ENCODE measurements at regions not wholly inside any gene's neighbourhood (a gene's known extent, or its start where the extent isn't known, plus 50 kb on each side); places are given as distances from the start of the nearest gene placed in this dataset.
"Not testable (repeated sequence)": the region's sequence is repeated elsewhere in the genome, so short reads cannot be mapped to it uniquely, and the experiment has no call there.

DNA sequence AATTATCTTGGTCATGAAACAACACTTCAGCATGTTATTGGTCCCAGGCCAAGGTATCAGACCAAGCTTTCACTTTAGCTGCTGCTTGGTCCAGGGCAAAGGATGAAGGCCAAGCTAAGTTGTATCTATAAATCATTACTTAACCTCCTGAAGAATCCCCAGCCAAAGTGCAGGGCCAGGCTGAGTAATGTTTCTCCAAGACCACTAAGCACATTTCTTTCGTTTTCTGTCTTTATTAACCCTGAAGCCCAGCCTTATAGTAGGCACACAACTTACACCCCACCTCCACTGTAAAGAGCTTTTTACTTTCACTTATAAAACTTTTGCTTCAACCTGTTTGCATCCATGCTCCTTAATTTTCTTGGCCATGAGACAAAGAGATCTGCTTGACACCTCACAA, 167.3 kb downstream of the RBMY1A1 start:
- CTCF ChIA-PET (ENCODE audit: unreplicated experiment); H3K79me2 ChIP-seq (ENCODE audit: insufficient read depth, low read depth, low read length); H3K9me3 ChIP-seq (ENCODE audit: low read length); POLR2A ChIA-PET; H3K36me3 ChIP-seq (ENCODE audit: insufficient read depth, low read length); H3K4me3 ChIP-seq (ENCODE audit: low read depth, low read length, poor library complexity, severe bottlenecking); BruUV-seq (replicated peaks); H3K27ac ChIP-seq (ENCODE audit: low read depth, low read length, poor library complexity, severe bottlenecking); H3K4me2 ChIP-seq (ENCODE audit: low read length); H4K20me1 ChIP-seq (ENCODE audit: insufficient read depth, low read length); H3K9me2 ChIP-seq (ENCODE audit: insufficient read depth, low read length); H3K4me1 ChIP-seq (ENCODE audit: insufficient read depth, low read length, poor library complexity, severe bottlenecking); H2AFZ ChIP-seq (ENCODE audit: low read length); DNase-seq (ENCODE audit: low spot score); intact Hi-C loops (cut with micrococcal nuclease; ENCODE audit: unreplicated experiment): not testable (repeated sequence)

DNA sequence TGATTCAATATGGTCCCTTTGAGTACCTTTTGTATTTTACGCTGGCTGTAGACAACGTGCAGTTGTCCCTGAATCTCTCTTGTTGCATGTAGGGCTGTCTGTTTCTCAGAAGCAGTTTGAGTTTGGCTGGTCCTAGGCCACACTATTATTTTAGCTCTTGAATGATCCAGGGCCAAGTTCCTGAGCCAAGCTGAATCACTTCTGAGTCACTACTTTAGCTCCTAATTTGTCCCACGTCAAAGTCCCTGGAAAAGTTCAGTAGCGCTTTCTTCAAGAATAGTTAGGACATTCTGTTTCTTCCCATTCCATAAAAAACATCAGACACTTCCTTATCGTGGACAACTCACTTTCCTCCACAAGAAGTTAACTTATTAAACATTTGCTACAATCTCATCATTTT, 168.2 kb downstream of the RBMY1A1 start:
- H3K9me3 ChIP-seq (ENCODE audit: low read length); H3K27ac ChIP-seq (ENCODE audit: low read depth, low read length, poor library complexity, severe bottlenecking); H3K36me3 ChIP-seq (ENCODE audit: insufficient read depth, low read length); BruUV-seq (replicated peaks); H3K79me2 ChIP-seq (ENCODE audit: insufficient read depth, low read depth, low read length); H3K4me3 ChIP-seq (ENCODE audit: low read depth, low read length, poor library complexity, severe bottlenecking); H2AFZ ChIP-seq (ENCODE audit: low read length); H4K20me1 ChIP-seq (ENCODE audit: insufficient read depth, low read length); H3K9me2 ChIP-seq (ENCODE audit: insufficient read depth, low read length); intact Hi-C loops (cut with micrococcal nuclease; ENCODE audit: unreplicated experiment); DNase-seq (ENCODE audit: low spot score); H3K4me2 ChIP-seq (ENCODE audit: low read length); CTCF ChIA-PET (ENCODE audit: unreplicated experiment); H3K4me1 ChIP-seq (ENCODE audit: insufficient read depth, low read length, poor library complexity, severe bottlenecking): not testable (repeated sequence)
- POLR2A ChIA-PET: interaction anchor here (0.7 kb wide), 1 partner anchor 419 kb away, joined by 3 read pairs; no protein-coding TSS in a partner anchor

DNA sequence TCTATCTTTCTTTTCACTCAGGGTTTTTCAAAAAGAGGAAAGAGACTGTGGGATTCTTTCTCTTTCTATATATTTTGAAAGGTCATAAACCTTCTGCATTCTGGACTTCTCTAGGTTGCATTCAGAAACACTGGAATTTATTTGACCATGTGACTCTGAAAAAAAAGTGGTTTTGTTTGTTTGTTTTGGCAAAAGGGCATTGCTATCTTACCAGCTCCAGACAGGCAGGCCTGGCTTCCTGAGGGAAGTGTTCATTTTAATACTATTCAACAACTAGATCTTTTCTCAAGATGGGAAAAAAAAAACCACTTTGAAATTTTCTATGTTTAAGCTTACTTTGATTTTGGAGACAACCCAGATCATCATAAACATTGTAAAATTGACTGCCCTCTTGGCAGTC, 170.6 kb downstream of the RBMY1A1 start:
- no peak overlapping the region for H3K27ac ChIP-seq (ENCODE audit: low read depth, low read length, poor library complexity, severe bottlenecking)
- no peaks in the 10 kb centered on the region for H3K36me3 ChIP-seq (ENCODE audit: insufficient read depth, low read length)
- no peaks in the 10 kb centered on the region for H4K20me1 ChIP-seq (ENCODE audit: insufficient read depth, low read length)
- intact Hi-C loops (cut with micrococcal nuclease; ENCODE audit: unreplicated experiment): no loop called here
- H3K4me1 ChIP-seq (ENCODE audit: insufficient read depth, low read length, poor library complexity, severe bottlenecking): no peaks in the 10 kb centered on the region
- no peaks in the 10 kb centered on the region for H3K9me3 ChIP-seq (ENCODE audit: low read length)
- H3K4me2 ChIP-seq (ENCODE audit: low read length): no peak overlapping the region
- ChIA-PET POLR2A (no interaction called here), CTCF (ENCODE audit: unreplicated experiment) (no interaction called here)
- no peaks in the 10 kb centered on the region for H3K79me2 ChIP-seq (ENCODE audit: insufficient read depth, low read depth, low read length)
- no TSS peak for BruUV-seq (replicated peaks)
- H2AFZ ChIP-seq (ENCODE audit: low read length): no peak overlapping the region
- no peaks in the 10 kb centered on the region for H3K9me2 ChIP-seq (ENCODE audit: insufficient read depth, low read length)
- no peak for TF ChIP-seq EZH2phosphoT487 (IDR thresholded peaks at IDR 0.05; ENCODE audit: borderline replicate concordance, low read depth, low read length)
- TF ChIP-seq, protein P1, sequence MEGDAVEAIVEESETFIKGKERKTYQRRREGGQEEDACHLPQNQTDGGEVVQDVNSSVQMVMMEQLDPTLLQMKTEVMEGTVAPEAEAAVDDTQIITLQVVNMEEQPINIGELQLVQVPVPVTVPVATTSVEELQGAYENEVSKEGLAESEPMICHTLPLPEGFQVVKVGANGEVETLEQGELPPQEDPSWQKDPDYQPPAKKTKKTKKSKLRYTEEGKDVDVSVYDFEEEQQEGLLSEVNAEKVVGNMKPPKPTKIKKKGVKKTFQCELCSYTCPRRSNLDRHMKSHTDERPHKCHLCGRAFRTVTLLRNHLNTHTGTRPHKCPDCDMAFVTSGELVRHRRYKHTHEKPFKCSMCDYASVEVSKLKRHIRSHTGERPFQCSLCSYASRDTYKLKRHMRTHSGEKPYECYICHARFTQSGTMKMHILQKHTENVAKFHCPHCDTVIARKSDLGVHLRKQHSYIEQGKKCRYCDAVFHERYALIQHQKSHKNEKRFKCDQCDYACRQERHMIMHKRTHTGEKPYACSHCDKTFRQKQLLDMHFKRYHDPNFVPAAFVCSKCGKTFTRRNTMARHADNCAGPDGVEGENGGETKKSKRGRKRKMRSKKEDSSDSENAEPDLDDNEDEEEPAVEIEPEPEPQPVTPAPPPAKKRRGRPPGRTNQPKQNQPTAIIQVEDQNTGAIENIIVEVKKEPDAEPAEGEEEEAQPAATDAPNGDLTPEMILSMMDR (conservative IDR thresholded peaks at IDR 0.05; ENCODE audit: low read length): no peak
- no peak overlapping the region for H3K4me3 ChIP-seq (ENCODE audit: low read depth, low read length, poor library complexity, severe bottlenecking)
- DNase-seq (ENCODE audit: low spot score): no peak

DNA sequence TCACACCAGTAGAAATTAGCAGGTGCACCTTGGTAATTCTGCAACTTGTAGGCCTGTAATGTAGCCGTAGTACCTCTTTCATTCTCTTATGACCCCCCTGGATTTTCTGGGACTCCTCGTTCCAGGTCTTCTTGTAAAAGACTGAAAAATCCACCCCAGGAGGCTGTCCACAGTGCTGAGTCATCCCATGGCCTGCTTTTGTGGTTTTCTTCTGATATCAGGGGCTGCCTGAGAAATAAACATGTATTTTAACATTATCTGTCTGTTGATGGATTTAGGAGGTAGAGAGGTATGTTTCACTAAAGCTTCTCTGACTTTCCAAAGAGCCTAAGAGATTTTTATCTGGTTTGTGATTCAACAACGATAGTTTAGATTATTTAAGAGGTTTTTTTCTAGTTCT, 171.9 kb downstream of the RBMY1A1 start:
- H3K9me3 ChIP-seq (ENCODE audit: low read length); intact Hi-C loops (cut with micrococcal nuclease; ENCODE audit: unreplicated experiment); H3K36me3 ChIP-seq (ENCODE audit: insufficient read depth, low read length); H4K20me1 ChIP-seq (ENCODE audit: insufficient read depth, low read length); DNase-seq (ENCODE audit: low spot score); POLR2A ChIA-PET; BruUV-seq (replicated peaks); H2AFZ ChIP-seq (ENCODE audit: low read length); CTCF ChIA-PET (ENCODE audit: unreplicated experiment); H3K4me1 ChIP-seq (ENCODE audit: insufficient read depth, low read length, poor library complexity, severe bottlenecking); H3K27ac ChIP-seq (ENCODE audit: low read depth, low read length, poor library complexity, severe bottlenecking); H3K9me2 ChIP-seq (ENCODE audit: insufficient read depth, low read length); H3K4me2 ChIP-seq (ENCODE audit: low read length); H3K4me3 ChIP-seq (ENCODE audit: low read depth, low read length, poor library complexity, severe bottlenecking); H3K79me2 ChIP-seq (ENCODE audit: insufficient read depth, low read depth, low read length): not testable (repeated sequence)

DNA sequence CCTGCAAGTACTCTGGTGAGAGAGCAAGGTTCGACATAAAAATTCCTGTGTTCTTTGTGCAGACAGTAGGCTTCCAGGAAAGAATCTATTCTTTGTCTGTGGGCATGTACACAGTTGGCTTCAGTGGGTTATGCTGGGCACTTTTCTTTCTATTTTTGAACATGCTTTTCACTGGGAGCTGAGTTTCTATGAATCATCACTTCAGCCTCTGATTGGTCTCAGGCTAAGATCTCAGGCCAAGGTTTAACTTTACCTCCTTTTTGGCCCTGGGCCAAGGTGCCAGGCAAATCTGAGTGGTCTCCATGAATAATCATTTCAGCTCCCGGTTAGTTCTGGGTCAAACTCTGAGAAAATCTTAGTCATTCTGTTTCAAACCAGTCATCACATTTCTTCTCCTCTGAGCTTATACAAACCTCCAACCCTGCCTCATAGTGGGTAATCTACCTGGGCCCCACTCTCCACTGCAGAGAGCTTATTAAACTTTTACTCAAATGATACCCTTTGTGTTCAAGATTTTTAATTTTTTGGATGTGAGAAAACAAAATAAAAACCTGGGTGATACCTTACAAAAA, 158.8 kb downstream of the RBMY1D start:
- H3K79me2 ChIP-seq (ENCODE audit: insufficient read depth, low read depth, low read length); H3K9me3 ChIP-seq (ENCODE audit: low read length); POLR2A ChIA-PET; H4K20me1 ChIP-seq (ENCODE audit: insufficient read depth, low read length); H2AFZ ChIP-seq (ENCODE audit: low read length); BruUV-seq (replicated peaks); H3K9me2 ChIP-seq (ENCODE audit: insufficient read depth, low read length); H3K4me3 ChIP-seq (ENCODE audit: low read depth, low read length, poor library complexity, severe bottlenecking); H3K27ac ChIP-seq (ENCODE audit: low read depth, low read length, poor library complexity, severe bottlenecking); CTCF ChIA-PET (ENCODE audit: unreplicated experiment); H3K36me3 ChIP-seq (ENCODE audit: insufficient read depth, low read length); H3K4me2 ChIP-seq (ENCODE audit: low read length); intact Hi-C loops (cut with micrococcal nuclease; ENCODE audit: unreplicated experiment); DNase-seq (ENCODE audit: low spot score); H3K4me1 ChIP-seq (ENCODE audit: insufficient read depth, low read length, poor library complexity, severe bottlenecking): not testable (repeated sequence)

DNA sequence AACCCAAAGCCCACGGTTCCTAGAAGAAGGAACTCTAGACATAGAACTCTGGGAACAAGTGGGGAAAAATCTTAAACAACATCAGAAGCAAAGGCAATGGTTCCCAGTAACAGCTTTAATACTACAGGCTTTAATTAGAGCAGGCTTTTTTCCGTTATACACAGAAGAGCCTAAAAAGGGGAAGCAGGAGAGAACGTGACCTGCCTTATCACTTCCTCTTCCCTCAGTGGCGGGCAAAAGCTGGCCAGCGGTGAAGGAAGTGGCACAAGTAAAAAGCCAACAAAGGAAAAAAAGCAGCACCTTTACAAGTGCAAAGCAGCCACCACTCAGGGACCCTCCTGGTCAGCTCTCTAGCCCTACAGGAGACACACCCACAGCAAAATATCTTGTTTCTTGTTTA, 149.3 kb downstream of the RBMY1D start:
- intact Hi-C loops (cut with micrococcal nuclease; ENCODE audit: unreplicated experiment); H3K4me3 ChIP-seq (ENCODE audit: low read depth, low read length, poor library complexity, severe bottlenecking); BruUV-seq (replicated peaks); H4K20me1 ChIP-seq (ENCODE audit: insufficient read depth, low read length); H3K4me2 ChIP-seq (ENCODE audit: low read length); H3K79me2 ChIP-seq (ENCODE audit: insufficient read depth, low read depth, low read length); H3K4me1 ChIP-seq (ENCODE audit: insufficient read depth, low read length, poor library complexity, severe bottlenecking); H3K9me2 ChIP-seq (ENCODE audit: insufficient read depth, low read length); H3K36me3 ChIP-seq (ENCODE audit: insufficient read depth, low read length); POLR2A ChIA-PET; H3K9me3 ChIP-seq (ENCODE audit: low read length); DNase-seq (ENCODE audit: low spot score); H2AFZ ChIP-seq (ENCODE audit: low read length); CTCF ChIA-PET (ENCODE audit: unreplicated experiment); H3K27ac ChIP-seq (ENCODE audit: low read depth, low read length, poor library complexity, severe bottlenecking): not testable (repeated sequence)
